IMR-90 (cell line): ENCODE measurements at regions not wholly inside any gene's neighbourhood (a gene's known extent, or its start where the extent isn't known, plus 50 kb on each side); places are given as distances from the start of the nearest gene placed in this dataset.

Source experiments
- ATAC-seq: fragments of 200-7000 bp; cut with Tn5 transposase; 2 replicates; pipeline ENCODE4 v1.9.1; 2020; ENCODE audit warnings: low read depth, mild to moderate bottlenecking, moderate library complexity
- BruUV-seq: library from RNA; stranded (reverse); fragments of 400-500 nt; replicated peaks from 2 replicates; lab custom pipeline; 2021; lab: Mats Ljungman, UMichigan
- CTCF ChIA-PET: fragments of 300-600 bp; formaldehyde crosslinking; extraction: SDS; loops from one replicate; lab custom pipeline; 2021; ENCODE audit warnings: antibody characterized with exemption; lab: Yijun Ruan, JAX
- POLR2A ChIA-PET: fragments of 300-600 bp; sonication (Branson Sonifier 250); formaldehyde crosslinking; loops from one replicate; lab custom pipeline; 2022; ENCODE audit warnings: antibody characterized with exemption; ENCODE audit not compliant: unreplicated experiment; lab: Charles Lee
- DNase-seq: peaks from one replicate; pipeline ENCODE4 v3.0.0; 2013
- H2AFZ ChIP-seq: replicated peaks from 2 replicates; pipeline ENCODE3; 2013; ENCODE audit warnings: low read length, mild to moderate bottlenecking; ENCODE audit not compliant: poor library complexity
- H2AK5ac ChIP-seq: 2 replicates; pipeline ENCODE4 v1.6.1; 2013; ENCODE audit warnings: low read depth, low read length, inconsistent platforms
- H2AK9ac ChIP-seq: replicated peaks from 2 replicates; pipeline ENCODE3; 2013; ENCODE audit warnings: mild to moderate bottlenecking, low read depth, low read length, moderate library complexity; ENCODE audit not compliant: poor library complexity
- H2BK120ac ChIP-seq: 2 replicates; pipeline ENCODE4 v1.6.1; 2013; ENCODE audit warnings: low read depth, low read length, inconsistent platforms
- H2BK15ac ChIP-seq: 3 replicates; pipeline ENCODE4 v1.6.1; 2013; ENCODE audit warnings: low read depth, low read length, inconsistent platforms
- H2BK20ac ChIP-seq: 2 replicates; pipeline ENCODE4 v1.6.1; 2013; ENCODE audit warnings: low read depth, mild to moderate bottlenecking, inconsistent platforms, low read length, moderate library complexity
- H2BK5ac ChIP-seq: 2 replicates; pipeline ENCODE4 v1.6.1; 2013; ENCODE audit warnings: mild to moderate bottlenecking, low read depth, low read length, inconsistent platforms; ENCODE audit not compliant: poor library complexity, severe bottlenecking
- H3K14ac ChIP-seq: replicated peaks from 2 replicates; pipeline ENCODE4 v1.6.1; 2013; ENCODE audit warnings: low read depth, low read length, inconsistent platforms
- H3K18ac ChIP-seq: 2 replicates; pipeline ENCODE4 v1.6.1; 2013; ENCODE audit warnings: low read depth, low read length, control low read depth
- H3K23ac ChIP-seq: 2 replicates; pipeline ENCODE4 v1.6.1; 2013; ENCODE audit warnings: low read depth, low read length, inconsistent platforms
- H3K27ac ChIP-seq: 2 replicates; pipeline ENCODE4 v1.5.1; 2013; ENCODE audit warnings: mild to moderate bottlenecking, control low read depth, low read length; ENCODE audit not compliant: insufficient read depth
- H3K27me3 ChIP-seq: 2 replicates; pipeline ENCODE4 v1.6.1; 2013; ENCODE audit warnings: low read length; ENCODE audit not compliant: control insufficient read depth, insufficient read depth
- H3K36me3 ChIP-seq: 2 replicates; pipeline ENCODE4 v1.6.1; 2013; ENCODE audit warnings: low read length, mixed read lengths; ENCODE audit not compliant: control insufficient read depth, insufficient read depth
- H3K4ac ChIP-seq: 2 replicates; pipeline ENCODE4 v1.6.1; 2013; ENCODE audit warnings: low read depth, low read length, inconsistent platforms
- H3K4me1 ChIP-seq: 2 replicates; pipeline ENCODE4 v1.6.1; 2013; ENCODE audit warnings: low read length, mixed read lengths; ENCODE audit not compliant: control insufficient read depth, insufficient read depth
- H3K4me2 ChIP-seq: 2 replicates; pipeline ENCODE4 v1.6.1; 2013; ENCODE audit warnings: low read depth, mild to moderate bottlenecking, control low read depth, low read length, moderate library complexity
- H3K4me3 ChIP-seq: 2 replicates; pipeline ENCODE4 v1.5.1; 2013; ENCODE audit warnings: low read depth, mild to moderate bottlenecking, control low read depth, low read length, moderate library complexity; ENCODE audit not compliant: insufficient read depth
- H3K56ac ChIP-seq: 2 replicates; pipeline ENCODE4 v1.6.1; 2013; ENCODE audit warnings: low read length, inconsistent platforms; ENCODE audit not compliant: insufficient read depth; ENCODE audit errors: extremely low read depth
- H3K79me1 ChIP-seq, 2 experiments: 2 replicates each; pipeline ENCODE4 v1.6.1; 2013; ENCODE audit warnings: low read length in 2 of 2, inconsistent platforms in 1 of 2, low read depth in 1 of 2
- H3K9ac ChIP-seq: 2 replicates; pipeline ENCODE4 v1.6.1; 2013; ENCODE audit warnings: low read depth, low read length, control low read depth
- H3K9me1 ChIP-seq: 2 replicates; pipeline ENCODE4 v1.6.1; 2013; ENCODE audit warnings: low read length, inconsistent platforms; ENCODE audit not compliant: insufficient read depth
- H3K9me3 ChIP-seq: 2 replicates; pipeline ENCODE4 v1.6.1; 2013; ENCODE audit warnings: low read length; ENCODE audit not compliant: control insufficient read depth, insufficient read depth
- H4K20me1 ChIP-seq: 2 replicates; pipeline ENCODE4 v1.6.1; 2013; ENCODE audit warnings: low read length, inconsistent platforms; ENCODE audit not compliant: insufficient read depth
- H4K5ac ChIP-seq: 2 replicates; pipeline ENCODE4 v1.6.1; 2013; ENCODE audit warnings: mild to moderate bottlenecking, low read depth, low read length, control low read depth
- H4K8ac ChIP-seq, 2 experiments: 2 replicates each; pipeline ENCODE4 v1.6.1; 2013; ENCODE audit warnings: low read depth in 2 of 2, low read length in 2 of 2, control low read depth in 1 of 2, inconsistent platforms in 1 of 2
- H4K91ac ChIP-seq: 2 replicates; pipeline ENCODE4 v1.6.1; 2013; ENCODE audit warnings: low read depth, low read length, inconsistent platforms; ENCODE audit not compliant: insufficient read depth
- BHLHE40 ChIP-seq: fragments of 150-350 bp; IDR thresholded peaks from 2 replicates; pipeline ENCODE4 v1.6.1; 2016; ENCODE audit warnings: mild to moderate bottlenecking, low read depth, low read length
- CEBPB ChIP-seq: IDR thresholded peaks from 2 replicates; pipeline ENCODE4 v1.6.1; 2012; ENCODE audit warnings: low read depth, low read length, improper control_type of control experiment
- CHD1 ChIP-seq: IDR thresholded peaks from 2 replicates; pipeline ENCODE4 v1.6.1; 2012; ENCODE audit warnings: low read depth, low read length, improper control_type of control experiment
- CTCF ChIP-seq: conservative IDR thresholded peaks from 2 replicates; pipeline ENCODE4 v1.5.1; 2012; ENCODE audit warnings: mild to moderate bottlenecking, low read depth, low read length, improper control_type of control experiment
- ELK1 ChIP-seq: fragments of 150-350 bp; IDR thresholded peaks from 2 replicates; pipeline ENCODE4 v1.6.1; 2016; ENCODE audit warnings: low read depth, mild to moderate bottlenecking, low read length, moderate library complexity, borderline replicate concordance
- FOS ChIP-seq: fragments of 150-350 bp; IDR thresholded peaks from 2 replicates; pipeline ENCODE4 v1.6.1; 2016; ENCODE audit warnings: low read depth, low read length
- MAFK ChIP-seq: IDR thresholded peaks from 2 replicates; pipeline ENCODE4 v1.6.1; 2012; ENCODE audit warnings: low read depth, low read length, improper control_type of control experiment
- MAZ ChIP-seq: IDR thresholded peaks from 2 replicates; pipeline ENCODE4 v1.6.1; 2012; ENCODE audit warnings: low read depth, mild to moderate bottlenecking, low read length, improper control_type of control experiment, moderate library complexity, borderline replicate concordance
- MXI1 ChIP-seq: IDR thresholded peaks from 2 replicates; pipeline ENCODE4 v1.6.1; 2012; ENCODE audit warnings: low read depth, mild to moderate bottlenecking, low read length, moderate library complexity, borderline replicate concordance
- NFE2L2 ChIP-seq: fragments of 150-350 bp; IDR thresholded peaks from 2 replicates; pipeline ENCODE4 v1.6.1; 2016; ENCODE audit warnings: low read depth, mild to moderate bottlenecking, low read length
- POLR2A ChIP-seq: IDR thresholded peaks from 2 replicates; pipeline ENCODE4 v1.6.1; 2012; ENCODE audit warnings: mild to moderate bottlenecking, low read depth, low read length
- RAD21 ChIP-seq: IDR thresholded peaks from 2 replicates; pipeline ENCODE4 v1.6.1; 2012; ENCODE audit warnings: low read length, improper control_type of control experiment
- RCOR1 ChIP-seq: IDR thresholded peaks from 2 replicates; pipeline ENCODE4 v1.6.1; 2012; ENCODE audit warnings: mild to moderate bottlenecking, low read length, improper control_type of control experiment; ENCODE audit not compliant: insufficient replicate concordance
- RFX5 ChIP-seq: IDR thresholded peaks from 2 replicates; pipeline ENCODE4 v1.8.0; 2012; ENCODE audit warnings: low read depth, mild to moderate bottlenecking, low read length, moderate library complexity
- SMC3 ChIP-seq: fragments of 150-350 bp; IDR thresholded peaks from 2 replicates; pipeline ENCODE4 v1.6.1; 2016; ENCODE audit warnings: low read depth, mild to moderate bottlenecking, antibody characterized with exemption, low read length, moderate library complexity
- USF2 ChIP-seq: fragments of 150-350 bp; IDR thresholded peaks from 2 replicates; pipeline ENCODE4 v1.6.1; 2017; ENCODE audit warnings: mild to moderate bottlenecking, antibody characterized with exemption, low read length, low read depth
- whole genome bisulfite sequencing, 2 experiments: methylation state at CpG; one replicate each; pipeline versions ENCODE4 v1.1.5 to v1.1.7; 2013; ENCODE audit warnings: missing lambda C conversion rate in 2 of 2; ENCODE audit not compliant: insufficient read length in 1 of 2; ENCODE audit errors: extremely low coverage in 2 of 2; 5-methylcytosine and 5-hydroxymethylcytosine counted together
- dilution Hi-C: fragments of 300-500 bp; cut with HindIII; formaldehyde crosslinking; loops from one replicate; pipeline ENCODE4 v1.14.3; 2018; ENCODE audit warnings: low sequenced_read_pairs; ENCODE audit not compliant: unreplicated experiment
- in situ Hi-C: fragments of 300-500 bp; cut with MboI; formaldehyde crosslinking; loops from 3 replicates; pipeline ENCODE4 v1.14.3; 2019; ENCODE audit warnings: low sequenced_read_pairs, inconsistent platforms, mixed read lengths
- intact Hi-C: fragments of 100-400 bp; cut with micrococcal nuclease; formaldehyde crosslinking; loops from 2 replicates; pipeline ENCODE4 v1.10.0; 2022

- no peaks in the 10 kb centered on the region for H3K9me3 ChIP-seq
- no peak overlapping the region for H2AK5ac ChIP-seq
- intact Hi-C loops (no loop called here), in situ Hi-C loops (no loop called here), dilution Hi-C loops (no loop called here)
- no peak overlapping the region for H3K9ac ChIP-seq
- H3K27ac ChIP-seq, result no peak overlapping the region
- H3K9me1 ChIP-seq, result peaks cover 3% of the 10 kb centered on the region; the same call in 1 of the 2 replicates
- peak overlapping the region; percentile 67 for H2AFZ ChIP-seq
- no peak overlapping the region for H3K18ac ChIP-seq
- no peak overlapping the region for H2BK120ac ChIP-seq
- DNase-seq (no peak), ATAC-seq (peak; percentile 48)
- H3K4me1 ChIP-seq, result peaks cover 5% of the 10 kb centered on the region; the same call in 1 of the 2 replicates
- H4K5ac ChIP-seq, result no peak overlapping the region
- no CpG with 5 or more reads among the region's 7 CpGs for WGBS, 2 experiments
- no peak overlapping the region for H2AK9ac ChIP-seq
- H2BK5ac ChIP-seq, result no peak overlapping the region
- no peak overlapping the region for H3K4me2 ChIP-seq
- H4K8ac ChIP-seq, result no peak overlapping the region
- peaks cover 6% of the 10 kb centered on the region for H3K27me3 ChIP-seq
- no TSS peak for BruUV-seq
- no peak overlapping the region for H3K23ac ChIP-seq
- TF ChIP-seq POLR2A, result no peak
- TF ChIP-seq RCOR1, result no peak
- TF ChIP-seq USF2, result no peak
- TF ChIP-seq FOS, result no peak
- no peak for TF ChIP-seq ELK1
- no peak for TF ChIP-seq CTCF
- no peak for TF ChIP-seq SMC3
- no peak for TF ChIP-seq NFE2L2
- TF ChIP-seq BHLHE40, result no peak
- no peak for TF ChIP-seq CEBPB
- no peak for TF ChIP-seq CHD1
- no peak for TF ChIP-seq MAZ
- no peak for TF ChIP-seq MAFK
- no peak for TF ChIP-seq RAD21
- TF ChIP-seq MXI1, result no peak
- TF ChIP-seq RFX5, result no peak
- CTCF ChIA-PET, result no interaction called here
- no peak overlapping the region for H3K14ac ChIP-seq
- no peak overlapping the region for H4K91ac ChIP-seq
- H2BK15ac ChIP-seq, result no peak overlapping the region
- no peak overlapping the region for H3K56ac ChIP-seq
- H3K36me3 ChIP-seq, result no peaks in the 10 kb centered on the region
- H3K4ac ChIP-seq, result no peak overlapping the region
- H3K4me3 ChIP-seq, result no peak overlapping the region
- POLR2A ChIA-PET, result no interaction called here
- H3K79me1 ChIP-seq, result no peaks in the 10 kb centered on the region
- H2BK20ac ChIP-seq, result no peak overlapping the region
- no peaks in the 10 kb centered on the region for H4K20me1 ChIP-seq
Measured at GRCh38 chr3:107981471-107982111, 109.2 kb downstream of the CD47 start.
